ENCODE measurements at regions not wholly inside any gene's neighbourhood (a gene's known extent, or its start where the extent isn't known, plus 50 kb on each side); places are given as distances from the start of the nearest gene placed in this dataset.

DNA sequence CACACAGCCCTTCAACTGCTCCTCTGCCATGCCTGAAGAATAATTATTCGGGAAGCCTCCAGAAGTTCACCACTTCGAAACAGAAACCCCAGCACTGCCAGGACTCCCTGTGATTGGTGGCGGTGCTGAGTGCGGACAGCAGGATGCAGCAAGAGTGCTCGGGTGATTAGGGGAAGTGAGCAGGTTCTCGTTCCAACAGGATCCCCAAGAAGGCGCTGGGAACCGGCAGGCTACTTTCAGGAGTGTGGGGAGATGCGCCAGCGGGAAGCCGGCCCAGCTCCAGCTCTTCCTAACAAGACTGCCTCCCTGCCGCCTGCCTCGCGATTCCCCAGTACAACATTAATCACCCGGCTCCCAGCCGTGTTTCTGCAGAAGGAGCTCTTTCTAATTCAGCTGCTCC lies 630.2 kb downstream of the BRD1 start:
- no peak for DNase-seq

DNA sequence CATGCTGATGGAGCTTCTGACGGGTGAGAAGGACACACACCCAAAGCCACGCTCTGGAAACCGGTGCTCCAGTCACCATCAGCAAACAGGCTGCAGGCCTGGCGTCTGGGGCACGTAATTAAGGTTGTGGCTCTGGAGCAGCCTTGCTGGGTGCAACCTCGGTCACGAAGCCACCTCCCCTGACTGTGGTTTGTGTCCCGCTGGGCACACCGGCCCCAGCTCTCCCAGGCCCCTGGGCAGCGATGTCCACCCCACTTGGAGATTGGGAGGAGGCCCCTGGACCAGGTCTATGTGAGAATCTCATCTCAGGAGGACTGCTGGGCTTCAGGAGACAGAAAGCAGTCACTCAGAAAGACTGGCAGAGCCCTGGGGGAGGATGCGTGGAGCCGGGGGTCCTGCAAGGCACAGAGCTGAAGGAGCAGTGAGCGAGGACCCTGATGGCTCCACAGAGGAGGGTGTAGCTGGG lies 631.6 kb downstream of the BRD1 start:
- DNase-seq: no peak

DNA sequence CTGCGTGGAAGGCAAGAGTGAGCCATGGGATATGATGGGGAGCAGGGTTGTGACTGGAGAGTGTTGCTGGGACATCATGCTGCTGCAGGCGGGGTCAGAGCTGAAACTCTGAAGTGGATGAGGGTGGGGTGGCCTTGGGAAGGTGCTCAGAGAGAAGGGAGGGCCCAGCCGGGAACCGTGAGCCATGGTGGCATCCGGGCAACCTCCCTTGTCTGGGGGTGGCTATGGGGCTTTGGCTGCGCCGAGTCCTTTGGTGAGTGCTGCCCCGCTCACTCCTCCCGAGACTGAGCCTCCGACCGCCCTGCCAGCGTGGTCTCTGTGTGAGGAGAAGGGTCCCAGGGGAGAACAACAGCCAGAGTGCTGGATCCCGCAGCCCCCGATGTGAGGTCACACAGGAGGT lies 632.0 kb downstream of the BRD1 start:
- DNase-seq: no peak

DNA sequence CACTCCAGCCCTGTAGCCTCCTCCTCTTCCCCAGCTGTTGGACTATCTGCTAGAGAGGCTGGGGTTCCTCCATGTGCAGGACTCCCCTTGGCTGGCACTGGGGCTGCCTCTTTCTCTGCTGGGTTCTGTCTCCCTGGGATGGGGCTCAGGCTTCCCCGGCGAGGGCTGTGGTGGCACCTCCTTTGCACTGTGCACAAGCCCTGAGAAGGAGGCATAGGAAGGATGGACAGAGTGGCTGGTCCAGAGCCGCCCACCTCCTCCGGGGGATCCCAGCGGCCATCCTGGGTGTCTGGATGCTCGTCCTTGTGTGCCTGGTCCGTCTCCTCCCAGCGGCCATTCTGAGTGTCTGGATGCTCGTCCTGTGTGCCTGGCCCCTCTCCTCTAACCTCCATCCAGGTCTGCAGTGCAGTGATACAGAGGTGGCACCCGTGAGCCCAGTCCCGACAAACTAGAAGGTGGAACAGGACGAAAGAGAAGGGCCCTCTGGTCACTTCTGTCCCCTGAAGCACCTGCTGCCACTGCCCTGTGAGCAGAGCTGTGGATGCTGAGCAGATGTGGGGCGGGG lies 633.7 kb downstream of the BRD1 start:
- no peak for DNase-seq

DNA sequence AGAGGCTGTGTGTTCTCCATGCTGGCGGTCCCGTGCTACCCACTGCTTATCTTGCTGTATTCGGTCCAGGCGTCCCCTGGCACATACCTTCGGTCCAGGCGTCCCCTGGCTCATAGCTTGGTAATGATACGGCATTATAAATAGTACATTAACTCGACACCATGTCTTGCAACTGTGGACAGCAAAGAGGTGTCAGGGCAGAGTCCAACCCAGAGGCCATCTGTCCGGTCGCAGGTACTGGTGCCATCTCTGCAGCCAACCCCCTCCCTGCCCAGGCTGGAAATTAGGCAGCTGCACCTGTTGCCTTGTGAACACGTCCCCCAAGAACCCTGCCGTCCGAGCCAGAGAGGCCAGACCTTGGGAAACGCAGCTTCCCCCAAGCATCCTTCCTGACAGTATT lies 634.3 kb downstream of the BRD1 start:
- DNase-seq: no peak

DNA sequence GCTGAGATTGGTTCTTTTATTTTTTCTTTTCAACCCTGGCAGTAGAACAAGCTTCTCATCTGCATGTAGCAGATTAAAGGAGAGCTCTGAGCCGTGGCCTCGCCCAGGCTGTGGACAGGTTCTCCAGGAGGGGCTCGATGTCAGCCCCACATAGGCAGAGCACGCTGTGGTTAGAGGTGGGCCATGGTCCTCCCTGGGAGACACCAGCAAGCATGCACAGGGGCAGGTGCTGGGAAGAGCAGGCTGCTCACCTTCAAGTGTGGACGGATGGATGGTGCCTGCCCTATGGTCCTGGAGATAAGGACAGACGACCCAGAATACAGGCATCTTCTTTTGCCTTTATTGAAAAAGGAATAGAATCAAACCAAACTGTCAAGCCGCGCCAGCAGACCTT lies 634.8 kb downstream of the BRD1 start:
- no peak for DNase-seq

DNA sequence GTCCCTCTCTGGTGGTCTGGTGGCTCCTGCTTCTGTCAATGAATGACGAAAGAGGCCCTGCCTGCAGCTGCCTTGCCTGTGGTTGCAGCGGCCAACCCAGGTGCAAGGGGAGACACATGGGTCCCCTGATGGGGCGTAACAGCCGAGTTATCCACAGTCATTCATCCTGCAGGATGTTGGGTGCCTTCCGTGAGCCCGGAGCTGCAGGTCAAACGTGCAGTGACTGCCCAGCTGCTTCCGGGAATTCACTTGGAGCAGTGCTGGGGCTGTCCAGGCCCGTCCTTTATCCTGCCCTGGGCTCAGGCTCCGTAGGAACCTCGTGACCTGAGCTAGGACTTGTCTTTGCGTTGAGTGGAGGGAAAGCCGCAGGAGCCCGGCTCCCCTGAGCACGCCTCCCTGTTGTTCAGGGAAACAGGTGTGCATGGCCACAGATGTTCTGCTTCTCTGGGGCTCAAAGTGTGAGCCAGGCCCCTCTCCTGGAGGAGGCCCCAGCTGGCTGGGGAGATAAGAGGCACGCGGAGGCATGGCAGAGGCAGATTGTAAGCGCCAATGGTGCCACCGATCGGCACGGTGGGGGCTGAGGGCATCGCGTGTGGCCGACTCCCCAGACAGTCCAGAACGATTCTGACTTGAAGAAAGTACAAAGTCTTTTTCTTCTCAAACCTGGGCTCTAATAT lies 635.4 kb downstream of the BRD1 start:
- DNase-seq: no peak

DNA sequence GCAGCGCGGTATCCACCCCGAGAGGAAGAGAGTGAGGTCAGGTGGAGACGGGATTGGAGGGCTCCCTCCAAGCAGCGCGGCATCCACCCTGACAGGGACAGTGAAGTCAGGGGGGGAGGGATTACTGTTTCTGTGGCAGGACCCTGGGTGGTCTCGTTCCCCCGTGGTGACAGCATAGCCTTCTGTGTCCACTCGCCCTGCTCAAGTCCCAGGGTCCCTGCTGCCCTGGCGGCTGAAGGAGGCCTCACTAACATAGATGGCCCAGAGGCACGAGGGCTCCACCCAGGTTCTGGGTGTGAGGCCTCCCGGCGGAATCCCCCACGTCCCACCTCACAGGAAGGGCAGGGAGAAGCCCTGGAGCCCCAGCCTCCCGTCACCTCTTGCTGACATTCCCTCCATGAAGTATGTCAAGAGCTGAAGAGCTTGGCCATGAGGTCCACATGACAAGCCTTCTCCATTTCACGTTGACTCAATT lies 636.1 kb downstream of the BRD1 start:
- no peak for DNase-seq

DNA sequence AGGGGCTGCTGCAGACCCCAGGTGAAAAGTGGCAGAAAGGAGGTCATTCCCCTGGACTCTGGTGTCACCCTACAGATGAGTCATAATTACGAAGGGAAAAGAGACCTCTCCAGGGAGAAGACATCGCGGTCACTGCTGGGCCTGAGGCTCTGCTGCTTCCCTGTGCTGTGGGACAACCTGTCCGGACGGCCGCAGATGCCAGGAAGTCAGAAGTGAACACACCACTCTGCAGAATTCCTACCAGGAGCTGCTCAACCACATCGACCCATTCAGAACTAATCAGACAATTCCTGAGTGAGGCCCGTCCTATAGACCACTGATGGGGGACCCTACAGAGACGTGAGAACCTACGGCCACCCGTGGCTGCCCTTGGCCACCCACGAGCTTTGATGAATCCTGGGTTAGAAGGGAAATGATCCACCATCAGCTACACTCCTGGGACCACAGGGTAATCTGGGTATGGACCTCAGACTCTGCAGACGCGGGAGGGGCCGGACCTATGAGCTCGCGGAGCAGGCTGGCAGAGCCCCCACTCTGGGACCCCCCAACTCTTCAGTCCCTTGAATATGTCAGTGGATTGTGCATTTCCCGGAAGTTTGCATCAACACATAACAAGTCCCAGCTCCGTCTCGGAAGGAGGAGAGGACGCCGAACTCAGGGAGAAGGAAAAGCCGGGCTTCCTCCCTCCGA lies 636.7 kb downstream of the BRD1 start:
- DNase-seq: no peak

DNA sequence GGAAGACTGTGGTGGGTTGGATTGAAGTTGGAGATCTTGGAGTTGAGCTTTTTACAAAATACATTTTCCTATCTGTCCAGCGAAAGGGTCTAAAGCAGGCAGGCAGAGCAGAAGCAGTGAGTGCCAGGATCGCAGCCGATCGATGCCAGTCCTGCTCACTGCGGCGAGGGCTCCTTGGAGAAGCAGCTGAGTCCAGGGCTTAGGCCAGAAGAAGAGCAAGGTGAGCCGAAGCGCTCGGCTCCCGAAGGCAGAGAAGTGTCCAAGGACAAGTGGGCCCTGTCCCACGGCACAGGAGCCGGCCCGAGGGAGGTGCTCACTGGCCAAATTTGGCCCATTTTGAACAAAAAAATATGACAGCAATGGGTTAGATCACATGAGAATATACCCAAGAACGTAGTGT lies 637.8 kb downstream of the BRD1 start:
- no peak for DNase-seq

DNA sequence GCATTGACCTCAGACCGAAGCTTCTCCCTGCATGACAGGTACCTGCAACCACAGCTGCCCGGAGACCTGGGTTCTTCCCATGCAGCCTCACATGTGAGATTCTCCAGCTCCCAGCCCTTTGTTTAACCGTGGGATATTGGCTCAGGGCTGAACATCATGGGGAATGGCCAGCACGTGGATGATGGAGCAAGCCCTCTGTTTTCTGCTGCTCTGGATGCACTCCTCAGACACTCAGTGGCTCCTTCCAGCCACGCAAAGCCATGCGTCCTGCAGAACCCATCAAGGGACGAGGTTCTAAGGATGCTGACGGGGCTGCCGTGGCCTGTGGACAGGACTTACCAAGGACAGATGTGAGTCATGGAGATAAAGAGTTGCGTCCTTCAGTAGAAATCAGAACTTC lies 639.1 kb downstream of the BRD1 start:
- no peak for DNase-seq

DNA sequence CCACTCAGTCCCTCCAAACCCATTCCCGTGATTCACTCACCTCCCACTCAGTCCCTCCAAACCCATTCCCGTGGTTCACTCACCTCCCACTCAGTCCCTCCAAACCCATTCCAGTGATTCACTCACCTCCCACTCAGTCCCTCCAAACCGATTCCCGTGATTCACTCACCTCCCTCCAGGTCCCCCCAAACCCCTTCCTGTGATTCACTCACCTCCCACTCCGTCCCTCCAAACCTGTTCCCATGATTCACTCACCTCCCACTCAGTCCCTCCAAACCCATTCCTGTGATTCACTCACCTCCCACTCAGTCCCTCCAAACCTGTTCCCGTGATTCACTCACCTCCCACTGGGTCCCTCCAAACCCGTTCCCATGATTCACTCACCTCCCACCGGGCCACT lies 639.6 kb downstream of the BRD1 start:
- no peak for DNase-seq

DNA sequence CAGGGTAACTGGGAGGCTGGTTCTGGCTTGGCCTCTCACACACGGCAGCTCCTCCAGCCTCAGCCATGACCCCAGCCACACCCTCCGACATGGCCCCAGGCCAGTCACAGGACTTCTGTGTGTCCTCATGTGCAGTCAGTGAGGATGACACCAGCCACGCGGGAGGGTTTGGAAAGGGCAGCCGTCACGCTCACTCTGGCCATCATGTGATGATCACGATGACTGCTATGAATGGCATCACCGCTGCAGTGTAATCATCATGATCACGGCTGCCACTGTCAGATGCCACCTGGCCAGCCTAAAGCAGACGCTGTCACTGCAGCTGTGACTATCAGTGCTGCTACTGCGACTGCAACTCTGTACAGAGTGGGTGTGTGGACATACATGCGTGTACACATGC lies 640.9 kb downstream of the BRD1 start:
- no peak for DNase-seq

DNA sequence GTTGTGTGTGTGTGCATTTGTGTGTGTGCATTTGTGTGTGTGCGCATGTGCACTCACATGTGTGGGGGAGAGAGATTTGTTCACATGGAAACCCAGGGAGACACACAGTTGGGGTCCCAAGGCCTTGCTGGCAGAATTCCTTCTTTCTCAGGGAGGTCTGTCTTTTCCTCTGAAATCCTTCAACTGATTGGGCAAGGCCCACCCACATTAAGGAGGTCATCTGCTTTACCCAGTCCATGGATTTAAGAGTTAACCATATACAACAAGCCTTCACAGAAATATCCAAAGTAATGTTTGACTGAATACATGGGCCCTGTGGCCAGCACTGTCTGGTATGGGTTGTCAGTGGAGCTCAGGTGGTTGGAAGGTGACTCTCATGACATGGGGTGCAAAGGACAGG lies 641.4 kb downstream of the BRD1 start:
- no peak for DNase-seq

DNA sequence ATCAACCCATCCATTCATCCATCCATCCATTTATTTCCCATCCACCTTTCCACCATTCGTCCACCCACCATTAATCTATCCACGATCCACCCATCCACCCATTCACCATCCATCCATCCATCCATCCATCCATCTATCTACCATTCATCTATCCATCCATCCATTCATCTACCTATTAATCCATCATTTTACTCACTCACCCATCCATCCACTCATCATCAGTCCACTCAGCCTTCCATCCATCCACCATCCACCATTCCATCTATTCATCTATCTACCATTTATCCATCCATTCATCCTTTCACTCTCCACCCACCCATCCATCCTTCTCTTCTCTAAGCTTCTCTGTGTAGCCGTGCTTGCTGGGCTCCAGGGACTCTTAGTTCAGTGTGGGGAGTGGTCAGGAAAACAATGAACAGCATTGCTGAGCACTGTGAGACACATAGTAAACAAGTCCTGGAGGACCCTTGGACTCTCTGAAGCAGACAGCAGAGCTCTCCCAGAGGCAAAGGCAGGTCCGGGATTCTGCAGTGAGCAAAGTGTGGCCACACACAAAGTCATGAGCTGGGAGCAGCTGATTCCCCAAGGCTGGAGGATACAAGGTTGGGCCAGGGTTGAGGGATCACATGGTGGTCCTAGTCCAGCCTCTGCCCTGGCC lies 642.2 kb downstream of the BRD1 start:
- no peak for DNase-seq

DNA sequence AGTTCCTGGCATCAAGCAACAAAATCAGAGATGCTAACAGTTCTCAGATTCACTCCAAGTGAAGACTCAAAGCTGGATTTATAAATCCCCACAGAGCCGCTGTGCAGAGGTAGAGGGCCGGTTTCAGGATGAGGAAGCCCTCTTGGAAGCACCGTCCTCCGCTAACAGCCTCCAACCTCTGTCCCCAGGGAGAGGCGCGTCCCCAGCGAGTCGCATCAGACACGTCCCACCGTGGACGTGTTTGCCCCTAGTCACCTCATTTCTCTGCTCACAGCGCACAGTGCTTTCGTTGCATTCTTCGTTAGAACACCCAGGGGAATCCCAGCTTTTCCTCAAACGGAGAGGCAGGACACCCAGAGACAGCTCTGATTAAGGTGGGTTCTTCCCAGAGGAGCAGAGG lies 642.9 kb downstream of the BRD1 start:
- no peak for DNase-seq

DNA sequence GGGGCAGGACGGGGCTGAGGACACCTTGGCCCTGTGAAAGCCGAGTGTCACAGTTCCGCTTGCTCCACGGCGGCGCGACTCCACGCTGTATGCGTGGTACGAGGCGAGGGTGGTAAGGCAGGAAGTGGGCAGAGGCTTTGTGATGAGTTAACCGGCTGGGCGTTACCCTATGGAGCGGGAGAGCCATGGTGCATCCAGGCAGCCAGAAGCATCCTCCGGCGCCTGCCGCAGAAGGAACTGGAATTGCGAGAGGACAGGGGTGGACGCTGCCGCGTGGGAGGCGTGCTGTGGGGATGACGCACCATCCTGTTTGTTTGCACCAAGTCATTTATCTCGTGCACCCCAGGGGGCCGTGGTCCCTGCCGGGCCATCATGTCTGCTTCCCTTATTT lies 643.9 kb downstream of the BRD1 start:
- DNase-seq: no peak

DNA sequence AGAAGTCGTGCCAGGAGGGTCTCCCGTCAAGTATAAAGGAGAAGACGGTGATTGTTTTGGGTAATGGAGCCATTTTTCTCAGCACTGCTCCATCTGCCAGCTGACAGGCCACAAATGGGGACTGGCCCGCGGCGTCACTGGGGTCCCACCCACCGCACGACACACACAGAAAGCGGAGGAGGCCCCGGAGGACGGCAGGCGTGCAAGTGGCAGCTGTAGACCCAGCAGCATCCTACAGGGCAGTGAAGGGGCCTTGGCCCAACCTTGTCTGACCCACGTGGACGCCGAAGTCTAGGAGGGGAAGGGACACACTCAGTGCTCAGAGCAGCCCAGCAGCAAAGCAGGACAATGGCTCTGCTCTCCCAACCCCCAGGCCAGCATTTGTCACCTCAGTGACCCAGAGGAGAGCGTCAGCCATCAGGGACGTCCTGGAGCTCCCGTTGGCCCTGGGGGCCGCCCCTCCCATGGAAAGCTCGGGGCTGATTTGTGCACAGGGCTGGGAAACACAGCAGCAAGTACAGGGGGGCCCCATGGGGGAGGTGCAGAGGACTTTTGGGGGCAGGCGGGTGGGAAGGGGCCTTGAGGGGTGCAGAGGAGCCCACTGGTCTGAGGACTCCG lies 644.4 kb downstream of the BRD1 start:
- no peak for DNase-seq

DNA sequence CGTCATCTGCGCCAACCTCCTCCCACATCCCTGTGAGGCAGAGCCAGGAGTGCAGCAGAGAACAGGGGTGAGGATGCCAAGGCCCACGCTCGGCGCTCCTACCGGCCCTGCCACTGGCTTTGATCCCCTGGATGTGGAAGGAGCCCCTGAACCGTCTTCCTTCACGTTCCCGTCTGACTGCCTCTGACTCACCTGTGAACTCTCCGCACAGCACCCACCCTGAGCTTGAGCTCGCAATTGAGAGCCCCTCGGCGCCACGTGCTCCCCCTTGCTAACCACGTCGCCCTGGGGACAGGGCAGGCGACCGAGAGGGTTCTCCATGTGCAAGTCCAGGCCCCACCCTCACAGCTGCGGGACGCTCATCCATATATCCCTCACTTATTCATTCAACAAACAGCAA lies 645.3 kb downstream of the BRD1 start:
- DNase-seq: no peak

DNA sequence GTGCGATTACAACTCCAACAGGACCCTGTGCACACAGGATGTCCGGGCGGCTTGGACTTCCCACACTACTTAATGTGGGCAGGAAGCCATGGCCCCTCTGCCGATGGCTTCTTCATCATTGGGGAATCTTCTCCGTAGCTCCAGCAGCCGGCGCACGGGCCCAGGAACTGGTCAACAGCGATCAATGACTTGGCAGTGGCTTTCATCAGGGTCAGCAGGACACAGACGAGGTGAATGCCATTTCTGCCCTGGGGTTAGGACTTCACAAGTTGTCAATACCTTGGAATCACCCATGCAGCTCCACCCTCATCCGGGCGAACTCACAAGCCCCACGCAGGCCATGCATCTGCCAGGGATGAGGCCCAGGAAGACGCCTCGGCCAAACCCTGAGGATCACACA lies 645.7 kb downstream of the BRD1 start:
- no peak for DNase-seq

DNA sequence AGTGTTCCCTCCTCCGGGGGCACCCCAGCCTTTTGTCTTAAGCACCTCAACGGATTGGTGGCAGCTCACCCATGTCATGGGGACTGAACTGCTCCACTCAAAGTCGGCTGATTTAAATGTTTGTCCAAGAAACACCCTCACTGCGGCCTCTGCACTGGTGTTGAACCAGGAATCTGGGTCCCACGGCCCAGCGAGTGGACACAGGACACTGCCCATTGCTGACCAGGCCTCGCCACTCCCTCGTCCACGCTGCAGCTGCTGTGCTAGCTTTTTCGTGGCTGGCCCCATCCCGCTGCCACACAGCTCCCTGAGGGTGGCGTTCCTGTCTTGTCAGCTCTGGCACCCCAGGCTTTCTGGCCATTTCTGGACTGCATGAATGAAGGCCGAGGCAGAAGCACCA lies 646.2 kb downstream of the BRD1 start:
- DNase-seq: no peak

DNA sequence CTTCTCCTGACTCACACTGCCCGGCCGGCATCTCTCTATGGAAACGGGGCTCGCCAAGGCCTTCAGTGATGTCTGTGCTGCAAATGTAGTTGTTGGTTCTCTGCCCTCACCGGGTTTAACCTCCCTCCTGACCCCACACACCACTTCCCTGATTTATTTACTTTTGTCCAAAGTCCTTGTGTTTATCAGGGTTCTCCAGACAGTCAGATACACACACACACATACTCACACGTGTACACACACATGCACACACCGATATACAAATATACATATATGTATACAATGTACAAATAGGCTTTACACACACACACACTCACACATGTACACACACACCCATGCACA lies 647.0 kb downstream of the BRD1 start:
- DNase-seq: no peak

DNA sequence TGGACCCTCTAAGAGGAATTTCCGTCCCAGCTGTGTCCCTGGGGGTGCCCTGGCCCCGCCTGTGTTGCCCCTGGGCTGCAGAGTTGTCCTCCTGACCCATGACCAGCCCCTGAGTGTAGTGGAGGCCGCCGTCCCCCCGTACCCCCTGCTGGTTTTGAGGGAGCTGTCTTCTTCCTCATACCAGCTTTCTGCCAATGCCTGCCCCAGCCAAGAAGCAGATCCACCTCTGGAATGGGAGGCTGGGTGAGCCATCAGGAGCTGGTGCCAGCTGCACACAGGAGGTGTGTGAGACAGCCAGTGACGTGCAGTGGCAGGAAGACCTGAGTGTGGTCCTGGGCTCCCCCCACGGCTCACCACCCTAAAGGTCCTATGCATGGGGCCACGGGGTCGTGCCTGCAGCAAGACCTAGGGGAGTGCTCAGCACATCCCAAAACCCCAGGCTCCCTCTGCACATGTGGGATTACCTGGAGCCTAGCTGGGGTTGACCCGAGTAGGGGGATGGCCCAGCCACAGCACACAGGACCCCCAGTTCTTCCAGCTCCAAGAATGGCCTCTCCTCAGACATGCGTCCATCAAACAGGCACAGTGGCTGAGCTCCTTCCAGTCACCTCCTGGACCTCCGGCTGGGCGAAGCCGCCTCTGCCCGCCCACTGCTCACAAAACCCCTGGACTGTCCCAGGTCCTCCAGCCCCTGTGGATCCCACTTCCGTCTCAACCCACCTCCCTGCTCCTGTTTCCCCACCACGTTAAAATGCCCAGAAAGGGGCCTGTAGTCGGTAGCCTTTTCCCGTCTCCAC lies 647.6 kb downstream of the BRD1 start:
- no peak for DNase-seq

Measured in activated effector memory CD4-positive, alpha-beta T cell treated with Interleukin-2 at 50 U/mL for 16 hours (primary cell).